Mesothelial cell of epicardium (in vitro differentiated cells): ENCODE measurements at regions not wholly inside any gene's neighbourhood (a gene's known extent, or its start where the extent isn't known, plus 50 kb on each side); places are given as distances from the start of the nearest gene placed in this dataset.

Source experiments
- DNase-seq, 2 experiments: peaks; one replicate each; pipeline ENCODE4 v3.0.0; 2021; ENCODE audit warnings: low spot score in 2 of 2; ENCODE audit not compliant: unreplicated experiment in 2 of 2
- H3K27ac Mint-ChIP-seq: 2 replicates; pipeline ENCODE4 v1.8.0; 2021; ENCODE audit warnings: mixed read lengths
- H3K27me3 Mint-ChIP-seq: 2 replicates; pipeline ENCODE4 v1.8.0; 2021; ENCODE audit warnings: low read depth, mixed read lengths
- H3K36me3 Mint-ChIP-seq: 2 replicates; pipeline ENCODE4 v1.8.0; 2021; ENCODE audit warnings: mixed read lengths
- H3K4me1 Mint-ChIP-seq: 2 replicates; pipeline ENCODE4 v1.8.0; 2021; ENCODE audit warnings: mixed read lengths
- H3K4me3 Mint-ChIP-seq: 2 replicates; pipeline ENCODE4 v1.8.0; 2021; ENCODE audit warnings: mild to moderate bottlenecking, moderate library complexity, mixed read lengths
- H3K9me3 Mint-ChIP-seq: 2 replicates; pipeline ENCODE4 v1.8.0; 2021; ENCODE audit warnings: mixed read lengths
- TF ChIP-seq, protein P1 (sequence below): fragments of 200-600 bp; sonication (generic); IDR thresholded peaks from one replicate; pipeline ENCODE4 v1.5.0; 2021; ENCODE audit warnings: antibody characterized with exemption; ENCODE audit not compliant: unreplicated experiment

DNA sequence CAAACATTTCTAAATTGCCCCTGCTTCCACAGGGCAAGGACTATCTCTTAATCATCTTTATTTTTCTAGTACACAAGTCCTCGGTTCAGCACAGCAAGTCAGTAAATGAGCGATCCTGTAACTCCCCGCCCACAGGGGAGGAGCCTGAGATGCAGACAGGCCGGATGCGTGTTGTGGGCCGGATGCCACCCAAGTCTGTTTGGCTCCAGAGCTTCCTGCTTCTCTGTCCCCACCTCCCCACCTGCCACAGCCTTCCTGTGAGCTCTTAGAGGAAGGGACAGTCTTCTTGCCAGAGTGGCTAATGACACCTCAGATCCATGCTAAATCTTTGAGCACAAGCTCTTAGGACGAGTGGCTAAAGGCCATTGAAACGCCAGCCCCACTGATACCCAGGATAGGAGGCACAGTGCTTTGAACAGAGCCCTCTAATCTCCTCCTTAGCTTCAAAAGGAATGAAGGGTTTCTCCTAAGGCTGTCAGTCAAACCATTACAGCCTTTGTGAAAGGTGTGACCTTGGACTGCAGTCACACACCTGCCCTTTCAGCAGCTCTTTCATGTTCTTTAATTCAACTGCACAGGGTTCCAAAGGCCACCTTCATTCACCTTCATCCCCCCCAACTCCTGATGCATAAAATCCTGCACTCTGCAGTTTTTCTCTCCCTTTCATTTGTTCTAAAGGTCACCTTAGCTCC, 264.3 kb downstream of the TFAP2C start:
- H3K4me3 Mint-ChIP-seq = no peak overlapping the region
- no peak for DNase-seq
- TF ChIP-seq, protein P1, sequence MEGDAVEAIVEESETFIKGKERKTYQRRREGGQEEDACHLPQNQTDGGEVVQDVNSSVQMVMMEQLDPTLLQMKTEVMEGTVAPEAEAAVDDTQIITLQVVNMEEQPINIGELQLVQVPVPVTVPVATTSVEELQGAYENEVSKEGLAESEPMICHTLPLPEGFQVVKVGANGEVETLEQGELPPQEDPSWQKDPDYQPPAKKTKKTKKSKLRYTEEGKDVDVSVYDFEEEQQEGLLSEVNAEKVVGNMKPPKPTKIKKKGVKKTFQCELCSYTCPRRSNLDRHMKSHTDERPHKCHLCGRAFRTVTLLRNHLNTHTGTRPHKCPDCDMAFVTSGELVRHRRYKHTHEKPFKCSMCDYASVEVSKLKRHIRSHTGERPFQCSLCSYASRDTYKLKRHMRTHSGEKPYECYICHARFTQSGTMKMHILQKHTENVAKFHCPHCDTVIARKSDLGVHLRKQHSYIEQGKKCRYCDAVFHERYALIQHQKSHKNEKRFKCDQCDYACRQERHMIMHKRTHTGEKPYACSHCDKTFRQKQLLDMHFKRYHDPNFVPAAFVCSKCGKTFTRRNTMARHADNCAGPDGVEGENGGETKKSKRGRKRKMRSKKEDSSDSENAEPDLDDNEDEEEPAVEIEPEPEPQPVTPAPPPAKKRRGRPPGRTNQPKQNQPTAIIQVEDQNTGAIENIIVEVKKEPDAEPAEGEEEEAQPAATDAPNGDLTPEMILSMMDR = no peak
- H3K9me3 Mint-ChIP-seq = no peaks in the 10 kb centered on the region
- no peaks in the 10 kb centered on the region for H3K4me1 Mint-ChIP-seq
- no peaks in the 10 kb centered on the region for H3K36me3 Mint-ChIP-seq
- no peak overlapping the region for H3K27ac Mint-ChIP-seq
- H3K27me3 Mint-ChIP-seq = peaks cover 16% of the 10 kb centered on the region

DNA sequence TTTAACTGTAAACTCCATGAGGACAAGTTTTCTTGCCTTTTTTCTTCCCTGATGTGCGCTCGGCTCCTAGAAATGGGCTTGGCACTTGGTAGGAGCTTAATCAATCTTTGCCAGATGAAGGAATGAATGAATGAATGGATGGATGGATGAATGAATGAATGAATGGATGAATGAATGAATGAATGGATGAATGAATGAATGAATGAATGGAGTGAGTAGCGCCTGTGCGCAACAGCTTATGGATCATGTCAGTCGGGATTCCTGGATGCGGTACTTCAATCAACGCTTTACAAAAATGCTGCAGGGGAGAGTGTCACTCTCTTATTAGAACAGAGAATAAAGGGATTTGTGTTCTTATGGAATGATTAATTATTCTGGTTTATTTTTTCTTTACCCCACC, 267.3 kb downstream of the TFAP2C start:
- Mint-ChIP-seq H3K27ac (no peak overlapping the region), H3K27me3 (peaks cover 29% of the 10 kb centered on the region), H3K9me3 (peaks cover 8% of the 10 kb centered on the region)

DNA sequence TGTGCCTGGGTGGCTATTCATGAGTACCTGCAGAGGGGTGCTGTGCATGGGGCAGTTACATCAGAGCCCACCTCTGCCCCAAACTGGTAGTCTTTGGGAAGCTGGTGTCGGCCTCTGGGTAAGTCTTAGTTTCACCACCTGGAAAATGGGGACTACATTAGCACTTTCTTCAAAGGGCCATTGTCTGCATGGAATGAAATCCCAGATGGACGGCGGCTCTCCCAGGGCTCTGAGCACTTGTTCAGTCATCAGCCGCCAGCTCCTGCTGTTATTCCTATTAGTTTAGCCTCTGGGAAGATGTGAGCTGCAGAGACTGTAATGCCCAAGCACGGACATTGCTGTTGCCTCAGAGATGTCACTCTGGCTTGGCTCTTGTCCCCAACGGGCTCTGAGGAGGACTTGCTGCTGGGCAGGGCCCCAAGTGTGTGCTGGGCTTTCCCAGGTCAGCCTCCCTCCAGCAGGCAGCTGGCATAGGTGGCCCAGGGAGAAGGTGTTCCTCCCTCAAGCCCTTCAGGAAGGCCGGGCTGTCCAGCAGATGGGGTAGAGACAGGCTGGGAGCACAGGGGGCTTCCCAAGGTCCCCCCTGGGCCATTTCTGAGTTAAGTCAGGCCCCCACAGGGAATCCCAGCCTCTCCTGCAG, 268.3 kb downstream of the TFAP2C start:
- Mint-ChIP-seq H3K9me3 (peaks cover 8% of the 10 kb centered on the region), H3K36me3 (no peaks in the 10 kb centered on the region), H3K4me3 (no peak overlapping the region), H3K4me1 (no peaks in the 10 kb centered on the region), H3K27me3 (peaks cover 29% of the 10 kb centered on the region), H3K27ac (no peak overlapping the region)
- DNase-seq = no peak
- TF ChIP-seq, protein P1 = no peak

More for the DNA sequence above, 267.3 kb downstream of the TFAP2C start:
- Mint-ChIP-seq H3K36me3 (no peaks in the 10 kb centered on the region), H3K4me1 (no peaks in the 10 kb centered on the region), H3K4me3 (no peak overlapping the region)
- no peak for DNase-seq
- TF ChIP-seq, protein P1 = no peak

DNA sequence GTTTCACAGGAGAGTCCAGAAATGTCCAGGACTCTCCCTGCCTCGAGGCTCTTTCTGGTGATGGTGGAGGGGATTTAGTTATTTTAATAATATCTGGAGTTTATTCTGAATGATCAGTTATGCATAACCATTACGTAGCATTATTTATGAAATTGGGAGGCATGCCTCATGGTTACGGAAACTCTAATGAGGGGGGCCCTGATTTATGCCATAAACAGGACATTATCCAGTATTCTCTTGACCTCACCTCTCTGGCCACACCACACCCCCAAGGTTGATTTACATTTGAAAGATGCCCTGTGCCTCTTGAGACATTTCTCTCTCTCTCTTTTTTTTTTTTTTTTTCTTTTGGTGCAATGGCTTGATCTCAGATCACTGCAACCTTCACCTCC, 268.8 kb downstream of the TFAP2C start:
- no peak for DNase-seq
- Mint-ChIP-seq H3K4me1 (no peaks in the 10 kb centered on the region), H3K4me3 (no peak overlapping the region), H3K27me3 (peaks cover 29% of the 10 kb centered on the region), H3K36me3 (no peaks in the 10 kb centered on the region), H3K9me3 (peaks cover 8% of the 10 kb centered on the region), H3K27ac (no peak overlapping the region)
- TF ChIP-seq, protein P1 = no peak

DNA sequence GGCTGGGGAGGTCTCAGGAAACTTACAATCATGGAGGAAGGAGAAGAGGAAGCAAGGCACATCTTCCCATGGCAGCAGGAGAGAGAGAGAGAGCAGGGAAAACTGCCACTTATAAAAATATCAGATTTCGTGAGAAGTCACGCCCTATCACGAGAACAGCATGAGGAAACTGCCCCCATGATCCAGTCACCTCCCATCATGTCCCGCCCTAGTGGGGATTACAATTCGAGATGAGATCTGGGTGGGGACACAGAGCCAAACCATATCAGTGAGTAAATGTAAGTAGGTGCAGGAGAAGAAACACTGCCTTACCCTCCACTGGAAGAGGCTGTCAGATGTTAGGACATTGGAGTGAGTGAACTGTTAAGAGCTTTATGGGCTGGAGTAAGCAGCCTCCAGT, 270.4 kb downstream of the TFAP2C start:
- H3K36me3 Mint-ChIP-seq = no peaks in the 10 kb centered on the region
- H3K9me3 Mint-ChIP-seq = peaks cover 8% of the 10 kb centered on the region
- H3K4me1 Mint-ChIP-seq = no peaks in the 10 kb centered on the region
- no peak overlapping the region for H3K4me3 Mint-ChIP-seq
- TF ChIP-seq, protein P1 = no peak
- no peak overlapping the region for H3K27ac Mint-ChIP-seq
- H3K27me3 Mint-ChIP-seq = peaks cover 29% of the 10 kb centered on the region
- no peak for DNase-seq
